GM23338 (cell line): ENCODE measurements at regions not wholly inside any gene's neighbourhood (a gene's known extent, or its start where the extent isn't known, plus 50 kb on each side); places are given as distances from the start of the nearest gene placed in this dataset.

ENCODE experiments used
- ATAC-seq: fragments of 200-7000 bp; cut with Tn5 transposase; 3 replicates; pipeline ENCODE4 v1.9.1; 2020
- DNase-seq: peaks from one replicate; pipeline ENCODE4 v3.0.0-alpha.2; 2015; ENCODE audit warnings: low spot score
- H2AFZ ChIP-seq: fragments of 200-600 bp; sonication (generic); 2 replicates; pipeline ENCODE4 v1.8.0; 2016; ENCODE audit warnings: antibody characterized with exemption, mild to moderate bottlenecking, moderate library complexity
- H3F3A ChIP-seq: fragments of 200-600 bp; sonication (generic); replicated peaks from 2 replicates; pipeline ENCODE4 v1.8.0; 2017; ENCODE audit warnings: antibody characterized with exemption, mixed run types, low read depth
- H3K27ac ChIP-seq: fragments of 200-600 bp; sonication (generic); 2 replicates; pipeline ENCODE4 v1.6.1; 2016; ENCODE audit warnings: low read depth
- H3K27me3 ChIP-seq: fragments of 200-600 bp; sonication (generic); 2 replicates; pipeline ENCODE4 v1.8.0; 2016; ENCODE audit warnings: mild to moderate bottlenecking, mixed run types, moderate library complexity; ENCODE audit not compliant: insufficient read depth
- H3K36me3 ChIP-seq: fragments of 200-600 bp; sonication (generic); 2 replicates; pipeline ENCODE4 v1.8.0; 2016; ENCODE audit warnings: mild to moderate bottlenecking; ENCODE audit not compliant: insufficient read depth
- H3K4me1 ChIP-seq: fragments of 200-600 bp; sonication (generic); 2 replicates; pipeline ENCODE4 v1.8.0; 2016; ENCODE audit warnings: mild to moderate bottlenecking, moderate library complexity; ENCODE audit not compliant: insufficient read depth
- H3K4me2 ChIP-seq: fragments of 200-600 bp; sonication (generic); 2 replicates; pipeline ENCODE4 v1.7.1; 2017; ENCODE audit warnings: mixed run types
- H3K4me3 ChIP-seq: fragments of 200-600 bp; sonication (generic); 2 replicates; pipeline ENCODE4 v1.6.1; 2016; ENCODE audit warnings: mixed run types
- H3K79me2 ChIP-seq: fragments of 200-600 bp; sonication (generic); replicated peaks from 2 replicates; pipeline ENCODE4 v1.8.0; 2017; ENCODE audit warnings: mild to moderate bottlenecking; ENCODE audit not compliant: insufficient read depth
- H3K9me2 ChIP-seq: fragments of 200-600 bp; sonication (generic); 2 replicates; pipeline ENCODE4 v1.8.0; 2017; ENCODE audit not compliant: insufficient read depth
- H4K20me1 ChIP-seq: fragments of 200-600 bp; sonication (generic); replicated peaks from 2 replicates; pipeline ENCODE4 v1.8.0; 2017; ENCODE audit warnings: mild to moderate bottlenecking; ENCODE audit not compliant: insufficient read depth
- H3K27ac Mint-ChIP-seq: 2 replicates; pipeline ENCODE4 v1.8.0; 2020; ENCODE audit warnings: inconsistent platforms, mild to moderate bottlenecking, moderate library complexity, mixed read lengths
- H3K27me3 Mint-ChIP-seq: 3 replicates; pipeline ENCODE4 v1.8.0; 2022; ENCODE audit warnings: low read depth, mild to moderate bottlenecking, moderate library complexity, mixed read lengths, inconsistent platforms; ENCODE audit not compliant: insufficient read depth, poor library complexity
- H3K36me3 Mint-ChIP-seq: 3 replicates; pipeline ENCODE4 v1.8.0; 2021; ENCODE audit warnings: low read depth, mild to moderate bottlenecking, inconsistent platforms, moderate library complexity, mixed read lengths
- H3K4me1 Mint-ChIP-seq: 3 replicates; pipeline ENCODE4 v1.8.0; 2020; ENCODE audit warnings: mild to moderate bottlenecking, inconsistent platforms, mixed read lengths
- H3K4me3 Mint-ChIP-seq: 3 replicates; pipeline ENCODE4 v1.8.0; 2021; ENCODE audit warnings: moderate library complexity, mild to moderate bottlenecking, inconsistent platforms, mixed read lengths
- H3K9me3 Mint-ChIP-seq: 3 replicates; pipeline ENCODE4 v1.8.0; 2020; ENCODE audit warnings: moderate library complexity, mild to moderate bottlenecking, inconsistent platforms, mixed read lengths
- ETS1 ChIP-seq: IDR thresholded peaks from 2 replicates; pipeline ENCODE4 v1.6.1; 2016; ENCODE audit warnings: antibody characterized with exemption
- EZH2 ChIP-seq: fragments of 200-600 bp; sonication (generic); IDR thresholded peaks from one replicate; pipeline ENCODE4 v1.8.0; 2017; ENCODE audit warnings: antibody characterized with exemption, mild to moderate bottlenecking, low read depth; ENCODE audit not compliant: unreplicated experiment
- JUNB ChIP-seq: IDR thresholded peaks from one replicate; pipeline ENCODE4 v1.6.1; 2016; ENCODE audit warnings: antibody characterized with exemption; ENCODE audit not compliant: unreplicated experiment
- POLR2AphosphoS5 ChIP-seq: IDR thresholded peaks from 2 replicates; pipeline ENCODE4 v1.6.1; 2016; ENCODE audit warnings: antibody characterized with exemption, low read depth
- REST ChIP-seq: IDR thresholded peaks from one replicate; pipeline ENCODE4 v1.6.1; 2018; ENCODE audit warnings: antibody characterized with exemption; ENCODE audit not compliant: unreplicated experiment
- ZNF331 ChIP-seq: fragments of 250-450 bp; sonication (Bioruptor Pico); IDR thresholded peaks from 2 replicates; pipeline ENCODE4 v1.5.0; 2020; ENCODE audit warnings: low read depth, mild to moderate bottlenecking, moderate library complexity

- H3K36me3 Mint-ChIP-seq, result no peaks in the 10 kb centered on the region
- Histone ChIP-seq H3K9me2 (no peaks in the 10 kb centered on the region), H4K20me1 (no peaks in the 10 kb centered on the region), H3F3A (no peaks in the 10 kb centered on the region), H3K27ac (no peak overlapping the region), H3K4me1 (no peaks in the 10 kb centered on the region), H3K4me3 (no peak overlapping the region), H3K27me3 (no peaks in the 10 kb centered on the region), H3K4me2 (no peak overlapping the region), H3K79me2 (no peaks in the 10 kb centered on the region), H2AFZ (no peak overlapping the region), H3K36me3 (no peaks in the 10 kb centered on the region)
- no peaks in the 10 kb centered on the region for H3K4me1 Mint-ChIP-seq
- DNase-seq, result no peak
- H3K27me3 Mint-ChIP-seq, result no peaks in the 10 kb centered on the region
- H3K9me3 Mint-ChIP-seq, result no peaks in the 10 kb centered on the region
- H3K27ac Mint-ChIP-seq, result no peak overlapping the region; the same call in 1 of the 2 replicates
- no peak overlapping the region for H3K4me3 Mint-ChIP-seq
- ATAC-seq, result no peak
- TF ChIP-seq ZNF331 (CRISPR knock-in tag), result no peak
These were observed 399.9 kb downstream of the ELAVL2 start for GRCh38 chr9:23426144-23426543.

- H2AFZ ChIP-seq, result no peak overlapping the region
- H3F3A ChIP-seq, result no peaks in the 10 kb centered on the region
- no peaks in the 10 kb centered on the region for H3K36me3 ChIP-seq
- H3K4me1 ChIP-seq, result no peaks in the 10 kb centered on the region
- Mint-ChIP-seq H3K27ac (no peak overlapping the region), H3K4me1 (peaks cover 2% of the 10 kb centered on the region; the same call in 1 of the 3 replicates), H3K9me3 (no peaks in the 10 kb centered on the region), H3K27me3 (no peaks in the 10 kb centered on the region), H3K36me3 (no peaks in the 10 kb centered on the region), H3K4me3 (no peak overlapping the region)
- H3K27me3 ChIP-seq, result no peaks in the 10 kb centered on the region
- no peak for DNase-seq
- TF ChIP-seq ETS1, result no peak
- no peak for TF ChIP-seq EZH2
- no peak for TF ChIP-seq JUNB
- H3K79me2 ChIP-seq, result no peaks in the 10 kb centered on the region
- no peak overlapping the region for H3K4me2 ChIP-seq
- no peak overlapping the region for H3K4me3 ChIP-seq
- H4K20me1 ChIP-seq, result no peaks in the 10 kb centered on the region
- ATAC-seq, result no peak
- H3K9me2 ChIP-seq, result no peaks in the 10 kb centered on the region
- no peak overlapping the region for H3K27ac ChIP-seq
These were observed 394.6 kb downstream of the ELAVL2 start for GRCh38 chr9:23431459-23431858.

- H3K9me3 Mint-ChIP-seq, result no peaks in the 10 kb centered on the region; the same call in 2 of the 3 replicates
- Histone ChIP-seq H3K4me1 (no peaks in the 10 kb centered on the region), H3F3A (no peaks in the 10 kb centered on the region), H3K27ac (no peak overlapping the region), H3K36me3 (no peaks in the 10 kb centered on the region), H3K27me3 (no peaks in the 10 kb centered on the region), H4K20me1 (no peaks in the 10 kb centered on the region), H3K9me2 (no peaks in the 10 kb centered on the region), H3K4me2 (no peak overlapping the region), H3K4me3 (no peak overlapping the region), H2AFZ (no peak overlapping the region), H3K79me2 (no peaks in the 10 kb centered on the region)
- ATAC-seq (no peak), DNase-seq (no peak)
- peaks cover 6% of the 10 kb centered on the region; the same call in 1 of the 3 replicates for H3K4me1 Mint-ChIP-seq
- H3K27me3 Mint-ChIP-seq, result no peaks in the 10 kb centered on the region
- H3K27ac Mint-ChIP-seq, result no peak overlapping the region
- no peak overlapping the region for H3K4me3 Mint-ChIP-seq
- no peaks in the 10 kb centered on the region for H3K36me3 Mint-ChIP-seq
- TF ChIP-seq POLR2AphosphoS5 (no peak), JUNB (no peak), ETS1 (no peak), REST (no peak)
These were observed 391.4 kb downstream of the ELAVL2 start for GRCh38 chr9:23434654-23435053.
